T-helper 1 cell treated with Interleukin-12 subunit alpha and Interleukin-12 subunit beta and Interleukin-4 antibody, amounts not matched to agents 30 μg/mL and 1 μg/mL, for 36 hours (primary cell): ENCODE measurements at regions not wholly inside any gene's neighbourhood (a gene's known extent, or its start where the extent isn't known, plus 50 kb on each side); places are given as distances from the start of the nearest gene placed in this dataset.

ENCODE experiments used
- H3K27ac Mint-ChIP-seq: one replicate; pipeline ENCODE4 v1.8.0; 2021; ENCODE audit warnings: mild to moderate bottlenecking, mixed read lengths
- H3K27me3 Mint-ChIP-seq: one replicate; pipeline ENCODE4 v1.8.0; 2021; ENCODE audit warnings: low read depth, mixed read lengths
- H3K36me3 Mint-ChIP-seq: one replicate; pipeline ENCODE4 v1.8.0; 2021; ENCODE audit warnings: low read depth, mixed read lengths
- H3K4me1 Mint-ChIP-seq: one replicate; pipeline ENCODE4 v1.8.0; 2021; ENCODE audit warnings: low read depth, mixed read lengths
- H3K4me3 Mint-ChIP-seq: one replicate; pipeline ENCODE4 v1.8.0; 2021; ENCODE audit warnings: mild to moderate bottlenecking, moderate library complexity, mixed read lengths
- H3K9me3 Mint-ChIP-seq: one replicate; pipeline ENCODE4 v1.8.0; 2021; ENCODE audit warnings: mixed read lengths

GRCh38 chr12:69136931-69137613, 102.3 kb upstream of the CPSF6 start:
- no peak overlapping the region for H3K4me3 Mint-ChIP-seq
- H3K4me1 Mint-ChIP-seq, result no peaks in the 10 kb centered on the region
- H3K9me3 Mint-ChIP-seq, result peaks cover 32% of the 10 kb centered on the region
- H3K27ac Mint-ChIP-seq, result no peak overlapping the region
- H3K36me3 Mint-ChIP-seq, result no peaks in the 10 kb centered on the region
- H3K27me3 Mint-ChIP-seq, result no peaks in the 10 kb centered on the region

DNA sequence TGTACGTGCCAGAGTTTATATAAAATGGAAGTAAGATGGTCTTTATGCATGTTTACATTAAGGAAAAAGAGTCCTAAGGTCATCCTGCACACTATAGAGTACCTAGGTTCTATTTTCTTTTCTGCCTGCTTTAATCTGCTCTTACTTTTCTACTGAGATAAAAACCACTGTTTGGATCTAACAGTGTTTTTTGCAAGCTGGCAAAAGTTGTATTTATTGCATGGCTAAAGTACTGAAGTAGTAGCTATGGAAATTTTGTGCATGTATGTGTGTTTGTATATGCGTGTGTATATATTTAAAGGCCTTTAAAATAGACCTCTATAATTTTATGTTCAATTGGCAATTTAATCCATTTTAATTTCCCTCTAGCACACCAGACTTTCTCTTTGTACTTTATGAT, 98.3 kb upstream of the CPSF6 start:
- Mint-ChIP-seq H3K4me1 (no peaks in the 10 kb centered on the region), H3K27ac (no peak overlapping the region), H3K36me3 (no peaks in the 10 kb centered on the region), H3K9me3 (peaks cover 29% of the 10 kb centered on the region), H3K27me3 (no peaks in the 10 kb centered on the region), H3K4me3 (no peak overlapping the region)

- Mint-ChIP-seq H3K27ac (no peak overlapping the region), H3K36me3 (no peaks in the 10 kb centered on the region), H3K4me3 (no peak overlapping the region)
Observed at GRCh38 chr12:69149270-69149669, 90.1 kb upstream of the CPSF6 start.

GRCh38 chr12:69150083-69150795, 89.1 kb upstream of the CPSF6 start:
- Mint-ChIP-seq H3K4me3 (no peak overlapping the region), H3K36me3 (no peaks in the 10 kb centered on the region), H3K27me3 (peaks cover 3% of the 10 kb centered on the region), H3K27ac (no peak overlapping the region), H3K4me1 (peaks cover 15% of the 10 kb centered on the region), H3K9me3 (no peaks in the 10 kb centered on the region)

More at GRCh38 chr12:69149270-69149669, 90.1 kb upstream of the CPSF6 start:
- Mint-ChIP-seq H3K27me3 (peaks cover 3% of the 10 kb centered on the region), H3K9me3 (no peaks in the 10 kb centered on the region), H3K4me1 (peaks cover 7% of the 10 kb centered on the region)

- Mint-ChIP-seq H3K27me3 (peaks cover 3% of the 10 kb centered on the region), H3K4me3 (no peak overlapping the region), H3K27ac (no peak overlapping the region), H3K36me3 (no peaks in the 10 kb centered on the region), H3K4me1 (peaks cover 15% of the 10 kb centered on the region), H3K9me3 (no peaks in the 10 kb centered on the region)
Observed at GRCh38 chr12:69150796-69151127, 88.6 kb upstream of the CPSF6 start.

- Mint-ChIP-seq H3K27me3 (peaks cover 3% of the 10 kb centered on the region), H3K4me1 (peaks cover 15% of the 10 kb centered on the region), H3K9me3 (no peaks in the 10 kb centered on the region), H3K27ac (no peak overlapping the region), H3K4me3 (no peak overlapping the region), H3K36me3 (no peaks in the 10 kb centered on the region)
Observed at GRCh38 chr12:69151254-69151764, 88.1 kb upstream of the CPSF6 start.

- H3K27me3 Mint-ChIP-seq, result peaks cover 3% of the 10 kb centered on the region
- peak overlapping the region; percentile 12 for H3K27ac Mint-ChIP-seq
- peaks cover 19% of the 10 kb centered on the region for H3K4me1 Mint-ChIP-seq
- no peak overlapping the region for H3K4me3 Mint-ChIP-seq
- H3K36me3 Mint-ChIP-seq, result no peaks in the 10 kb centered on the region
- no peaks in the 10 kb centered on the region for H3K9me3 Mint-ChIP-seq
Observed at GRCh38 chr12:69154585-69155363, 84.6 kb upstream of the CPSF6 start.

GRCh38 chr12:69157023-69157655, 82.2 kb upstream of the CPSF6 start:
- H3K27me3 Mint-ChIP-seq, result no peaks in the 10 kb centered on the region
- no peaks in the 10 kb centered on the region for H3K36me3 Mint-ChIP-seq
- H3K27ac Mint-ChIP-seq, result peak overlapping the region; percentile 55
- H3K4me3 Mint-ChIP-seq, result peak overlapping the region; percentile 12
- peaks cover 24% of the 10 kb centered on the region for H3K4me1 Mint-ChIP-seq
- no peaks in the 10 kb centered on the region for H3K9me3 Mint-ChIP-seq

GRCh38 chr12:69161829-69162228, 77.5 kb upstream of the CPSF6 start:
- Mint-ChIP-seq H3K27ac (no peak overlapping the region), H3K4me3 (no peak overlapping the region), H3K36me3 (no peaks in the 10 kb centered on the region), H3K4me1 (peaks cover 9% of the 10 kb centered on the region), H3K27me3 (no peaks in the 10 kb centered on the region), H3K9me3 (no peaks in the 10 kb centered on the region)

DNA sequence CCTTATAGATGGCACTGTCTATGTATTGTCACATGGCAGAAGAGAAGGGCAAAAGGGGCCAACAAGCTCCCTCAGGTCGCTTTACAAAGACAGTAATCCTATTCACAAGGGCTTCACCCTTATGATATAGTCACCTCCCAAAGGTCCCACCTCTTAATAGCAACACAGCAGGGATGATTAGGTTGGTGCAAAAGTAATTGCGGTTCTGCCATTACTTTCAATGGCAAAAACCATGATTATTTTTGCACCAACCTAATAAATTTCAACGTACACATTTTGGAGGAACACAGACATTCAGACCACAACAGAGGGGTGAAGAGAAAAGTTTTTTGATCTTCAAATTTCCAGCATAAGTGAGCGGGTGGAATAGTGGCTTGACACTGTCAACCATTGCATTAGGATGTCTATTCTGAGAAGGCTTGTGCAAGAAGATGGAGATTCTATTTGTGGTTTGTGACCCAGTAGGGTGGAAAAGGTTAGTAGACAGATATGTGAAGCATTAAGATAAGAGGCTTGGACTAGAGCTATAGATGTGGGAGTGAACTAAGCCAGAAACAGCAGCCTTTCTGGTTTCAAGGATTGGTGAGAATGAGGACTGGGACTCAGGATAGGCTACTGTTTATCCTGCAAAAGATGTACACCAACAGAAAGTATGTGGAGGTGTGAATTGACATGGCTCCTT, 75.5 kb upstream of the CPSF6 start:
- Mint-ChIP-seq H3K4me1 (peaks cover 5% of the 10 kb centered on the region), H3K4me3 (no peak overlapping the region), H3K27ac (no peak overlapping the region), H3K9me3 (no peaks in the 10 kb centered on the region), H3K36me3 (no peaks in the 10 kb centered on the region), H3K27me3 (no peaks in the 10 kb centered on the region)

DNA sequence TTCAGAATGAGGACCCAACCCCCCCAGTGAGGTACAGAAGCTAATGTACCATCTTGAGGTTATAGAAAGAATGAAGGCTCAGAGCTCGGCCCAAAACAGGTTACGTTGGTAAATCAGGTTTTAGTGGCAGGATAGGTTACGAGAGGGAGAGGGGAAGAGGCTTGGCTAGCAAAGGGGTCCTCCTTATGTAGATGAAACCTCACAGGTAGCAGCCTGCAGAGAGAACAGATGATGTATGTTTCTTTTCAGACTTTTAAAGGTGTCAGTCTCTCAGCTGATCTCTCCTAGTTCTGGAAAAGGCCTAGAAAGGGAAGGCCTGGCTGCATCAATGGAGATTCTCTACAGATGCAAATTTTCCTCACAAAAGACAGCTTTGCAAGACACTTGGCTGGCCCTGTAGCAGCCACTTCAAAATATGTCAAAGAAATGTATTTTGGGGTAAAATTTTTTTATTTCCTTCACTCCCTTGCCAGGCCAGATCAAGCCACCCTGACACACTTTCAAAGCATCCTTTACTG, 71.7 kb upstream of the CPSF6 start:
- Mint-ChIP-seq H3K27ac (no peak overlapping the region), H3K4me1 (no peaks in the 10 kb centered on the region), H3K27me3 (no peaks in the 10 kb centered on the region), H3K9me3 (no peaks in the 10 kb centered on the region), H3K36me3 (no peaks in the 10 kb centered on the region), H3K4me3 (no peak overlapping the region)

- no peaks in the 10 kb centered on the region for H3K4me1 Mint-ChIP-seq
- no peaks in the 10 kb centered on the region for H3K9me3 Mint-ChIP-seq
- H3K4me3 Mint-ChIP-seq, result no peak overlapping the region
- no peaks in the 10 kb centered on the region for H3K36me3 Mint-ChIP-seq
- H3K27me3 Mint-ChIP-seq, result no peaks in the 10 kb centered on the region
- no peak overlapping the region for H3K27ac Mint-ChIP-seq
Observed at GRCh38 chr12:69168363-69168762, 71.0 kb upstream of the CPSF6 start.

DNA sequence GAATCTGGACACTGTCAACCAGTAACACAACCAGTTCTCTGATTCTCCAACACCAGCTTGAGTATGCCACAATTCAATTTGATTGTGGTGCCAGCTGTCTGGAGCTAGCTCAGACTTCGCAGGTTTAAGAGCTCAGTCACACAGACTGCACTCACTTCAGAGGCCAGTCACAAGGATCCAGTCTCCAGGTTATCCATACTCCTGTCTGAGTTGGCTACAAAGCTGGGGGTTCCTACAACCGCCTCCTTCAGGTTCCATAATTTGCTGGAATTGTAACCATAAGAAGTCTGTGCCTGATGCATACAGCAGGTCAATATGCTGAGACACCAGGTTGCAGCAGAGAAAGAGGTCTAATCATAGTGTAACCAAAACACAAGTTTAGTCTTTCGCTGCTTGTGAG, 70.5 kb upstream of the CPSF6 start:
- no peaks in the 10 kb centered on the region for H3K36me3 Mint-ChIP-seq
- no peaks in the 10 kb centered on the region for H3K27me3 Mint-ChIP-seq
- H3K4me1 Mint-ChIP-seq, result no peaks in the 10 kb centered on the region
- no peak overlapping the region for H3K4me3 Mint-ChIP-seq
- H3K9me3 Mint-ChIP-seq, result no peaks in the 10 kb centered on the region
- H3K27ac Mint-ChIP-seq, result no peak overlapping the region

GRCh38 chr12:69170293-69170692, 69.1 kb upstream of the CPSF6 start:
- Mint-ChIP-seq H3K27ac (no peak overlapping the region), H3K9me3 (no peaks in the 10 kb centered on the region), H3K4me3 (no peak overlapping the region), H3K36me3 (no peaks in the 10 kb centered on the region), H3K4me1 (no peaks in the 10 kb centered on the region), H3K27me3 (no peaks in the 10 kb centered on the region)
